GM21390 (cell line): ENCODE measurements at regions not wholly inside any gene's neighbourhood (a gene's known extent, or its start where the extent isn't known, plus 50 kb on each side); places are given as distances from the start of the nearest gene placed in this dataset.

Source experiments
- ATAC-seq: cut with Tn5 transposase; IDR thresholded peaks from one replicate; pipeline ENCODE4 v1.9.1; 2021; ENCODE audit not compliant: unreplicated experiment

DNA sequence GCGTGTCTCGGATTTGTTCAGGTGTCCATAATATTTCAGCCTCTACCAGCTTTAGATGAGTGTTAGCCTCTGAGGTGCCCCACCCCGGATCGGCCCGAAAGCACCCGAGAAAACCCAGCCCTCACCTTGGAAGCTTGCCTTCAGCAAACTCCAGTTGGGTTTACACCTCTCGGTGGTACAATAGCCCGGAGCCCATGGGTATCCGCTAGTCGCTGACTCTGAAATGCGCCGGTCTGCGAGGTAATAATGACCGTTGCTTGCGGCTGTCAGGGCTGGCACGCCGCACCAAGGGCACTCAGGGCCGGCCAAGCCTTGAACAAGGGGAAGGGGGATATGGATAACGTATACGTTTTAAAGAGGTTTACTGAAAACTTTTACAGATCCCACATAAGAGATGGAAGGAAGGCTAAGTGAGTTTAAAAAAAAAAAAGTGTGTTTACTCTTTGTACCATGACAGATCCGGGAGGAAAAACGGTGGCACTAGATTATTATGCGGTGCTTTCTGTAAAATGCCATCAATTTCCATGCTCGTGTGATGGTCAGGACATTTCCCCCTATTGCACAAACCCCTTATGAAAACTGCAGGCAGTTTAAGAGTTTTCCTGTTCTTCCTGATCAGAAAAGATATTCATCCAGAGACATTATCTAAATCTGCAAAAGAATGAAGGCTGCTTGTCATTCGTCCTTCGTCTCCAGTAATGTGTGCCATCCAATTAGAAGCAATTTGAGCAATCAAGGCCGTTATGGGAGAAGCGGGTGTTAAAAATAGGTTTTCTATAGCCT is 124.2 kb downstream of the TMEM161B start:
- ATAC-seq: no peak

DNA sequence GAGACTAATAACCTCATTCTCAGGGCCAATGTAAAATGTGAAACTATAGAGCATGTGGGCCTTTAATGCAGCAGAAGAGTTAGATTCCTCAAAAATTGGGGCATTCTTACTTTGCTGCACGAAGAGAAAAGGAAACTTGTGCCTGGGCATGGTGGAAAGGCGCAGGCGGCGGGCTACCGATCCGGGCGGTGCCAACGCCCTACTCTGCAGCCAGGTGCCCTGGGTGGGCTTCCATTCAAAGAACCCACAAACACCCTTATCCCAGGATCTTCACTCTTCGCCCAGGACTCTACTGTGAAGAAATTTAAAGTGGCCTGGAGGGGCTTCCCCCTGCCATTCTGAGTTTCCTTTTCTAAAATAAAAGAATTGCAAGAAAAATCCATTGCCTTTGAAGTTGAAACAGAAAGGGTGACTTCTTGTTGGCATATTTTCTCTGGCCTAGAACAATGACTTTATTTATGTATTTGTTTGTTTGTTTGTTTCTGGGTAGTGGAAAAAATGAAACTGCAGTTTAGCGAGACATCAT is 124.9 kb downstream of the TMEM161B start:
- ATAC-seq: no peak

DNA sequence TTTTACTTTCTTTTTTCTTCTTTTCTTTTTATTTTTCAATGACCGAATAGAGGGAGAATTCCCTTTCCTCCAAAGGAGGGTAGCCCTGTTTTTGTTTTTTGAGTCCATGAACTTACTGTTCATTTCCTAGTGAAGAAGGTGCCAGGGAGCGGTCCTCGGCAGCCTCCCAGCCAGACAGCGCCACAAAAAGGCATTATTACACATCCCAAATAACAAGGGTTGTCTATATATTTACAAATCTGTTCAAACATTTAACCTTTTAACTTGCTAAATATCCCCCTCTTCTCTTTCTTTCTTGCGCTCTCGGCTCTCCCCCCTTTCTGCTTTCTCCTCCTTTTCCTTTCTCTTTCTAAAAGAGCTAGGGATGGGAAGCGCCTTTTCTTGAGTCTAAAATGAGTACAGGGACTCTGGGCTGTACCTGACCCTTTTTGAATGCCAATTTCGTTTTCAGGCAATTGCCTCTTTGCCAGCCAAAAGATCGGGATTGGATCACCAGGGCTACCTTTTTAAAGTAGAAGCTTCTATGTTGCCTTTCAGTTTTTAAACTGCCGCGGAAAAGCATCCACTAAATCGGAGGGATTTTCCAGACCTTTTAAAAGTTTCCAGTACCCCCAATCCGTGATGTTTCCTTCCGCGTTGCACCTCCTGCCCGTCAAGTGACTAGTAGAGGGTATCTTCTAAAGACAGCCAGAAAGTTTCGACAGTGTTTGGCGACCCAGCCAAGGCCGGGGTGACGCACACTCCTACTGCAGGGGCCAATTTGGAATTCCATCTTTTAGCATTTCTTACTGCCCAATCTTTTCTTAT is 125.6 kb downstream of the TMEM161B start:
- no peak for ATAC-seq

DNA sequence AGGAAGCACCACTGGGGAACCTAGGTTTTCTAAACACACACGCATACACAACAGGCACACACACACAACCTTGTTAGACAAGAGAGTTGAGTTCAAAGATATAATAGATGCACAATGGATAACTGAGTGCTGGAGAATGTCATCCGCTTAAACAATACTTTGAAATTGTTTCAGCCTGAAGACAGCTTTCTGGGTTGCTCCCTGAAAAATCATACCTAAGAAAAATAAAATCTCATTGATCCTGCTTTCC is 126.1 kb downstream of the TMEM161B start:
- ATAC-seq: no peak

DNA sequence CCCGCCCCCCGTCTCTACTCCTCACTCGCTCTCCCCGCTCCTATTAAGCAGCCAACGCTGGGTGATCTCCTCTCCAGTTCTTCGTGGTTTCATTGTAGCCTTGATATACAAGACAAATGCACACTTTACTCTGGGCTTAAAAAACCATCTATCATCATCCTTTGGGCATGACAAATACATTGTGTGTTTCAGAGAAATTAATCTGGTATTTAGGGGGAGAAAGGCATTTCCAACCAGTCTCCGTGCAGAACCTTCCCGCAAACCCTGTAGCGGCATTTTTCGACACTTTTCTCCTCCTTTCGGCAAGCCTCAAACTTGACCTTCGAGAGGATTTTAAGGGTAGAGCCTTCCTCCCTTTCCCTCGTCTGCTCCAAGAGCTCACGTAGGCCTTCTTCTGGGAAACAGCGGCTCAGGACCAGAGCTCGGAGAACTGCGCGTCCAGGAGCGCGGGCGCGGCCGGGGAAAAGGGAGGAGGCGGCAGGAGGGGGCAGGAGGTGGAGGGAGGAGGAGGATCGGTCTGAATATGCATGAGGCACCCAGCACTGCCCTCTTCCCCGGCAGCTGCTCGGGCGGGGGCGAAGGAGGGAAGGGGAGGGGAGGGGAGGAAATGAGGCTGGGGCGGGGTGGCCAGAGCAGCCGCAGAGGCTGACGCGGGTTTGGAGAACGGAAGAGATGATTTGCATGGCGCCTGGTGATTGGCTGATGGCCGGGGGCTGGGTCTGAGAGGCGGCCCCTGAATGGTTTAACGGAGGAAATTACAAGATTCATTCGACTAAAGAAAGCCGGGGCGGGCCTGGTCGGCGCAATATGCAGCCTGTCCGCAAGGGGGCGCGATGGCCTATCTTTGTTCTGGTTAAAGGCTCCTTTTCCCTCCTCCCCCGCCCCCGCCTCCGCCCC is 127.5 kb downstream of the TMEM161B start:
- peak; percentile 95 for ATAC-seq

DNA sequence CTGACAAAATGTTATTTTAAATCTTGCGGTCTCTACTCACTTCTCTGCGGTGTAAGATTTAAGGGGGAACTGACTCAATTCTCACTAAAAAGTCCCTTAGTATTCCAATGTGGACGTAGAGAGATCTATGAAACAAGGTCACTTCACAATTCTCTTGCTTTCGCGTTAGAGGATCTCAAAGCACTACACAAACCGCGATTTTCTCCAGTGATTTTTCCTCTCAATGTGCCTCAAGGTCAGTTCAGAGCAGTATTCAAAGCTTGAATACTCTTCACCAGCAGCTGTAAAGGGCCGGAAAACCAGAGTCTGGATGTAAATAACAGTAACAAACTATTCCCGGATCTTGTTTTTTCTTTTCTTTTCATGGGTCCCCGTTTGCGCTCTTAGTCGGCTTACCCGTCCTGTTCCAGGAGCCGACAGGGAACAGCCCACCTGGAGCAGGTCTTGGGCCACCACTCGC is 128.2 kb downstream of the TMEM161B start:
- ATAC-seq: no peak

DNA sequence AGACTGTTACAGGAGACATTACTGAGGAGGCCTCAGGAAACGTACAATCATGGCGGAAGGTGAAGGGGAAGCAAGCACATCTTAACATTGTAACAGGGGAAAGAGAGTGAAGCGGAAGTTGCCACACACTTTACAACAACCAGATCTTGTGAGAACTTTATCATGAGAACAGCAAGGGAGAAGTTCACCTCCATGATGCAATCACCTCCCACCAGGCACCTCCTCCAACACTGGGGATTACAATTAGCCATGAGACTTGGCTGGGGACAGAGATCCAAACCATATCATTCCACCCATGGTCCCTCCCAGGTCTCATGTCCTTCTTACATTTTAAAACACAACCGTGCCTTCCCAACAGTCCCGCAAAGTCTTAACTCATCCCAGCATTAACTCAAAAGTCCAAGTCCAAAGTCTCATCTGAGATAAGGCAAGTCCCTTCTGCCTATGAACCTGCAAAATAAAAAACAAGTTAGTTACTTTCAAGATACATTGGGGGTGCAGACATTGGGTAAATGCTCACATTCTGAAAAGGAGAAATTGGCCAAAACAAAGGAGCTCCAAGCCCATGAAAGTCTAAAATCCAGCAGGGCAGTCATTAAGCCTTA is 138.3 kb downstream of the TMEM161B start:
- no peak for ATAC-seq

DNA sequence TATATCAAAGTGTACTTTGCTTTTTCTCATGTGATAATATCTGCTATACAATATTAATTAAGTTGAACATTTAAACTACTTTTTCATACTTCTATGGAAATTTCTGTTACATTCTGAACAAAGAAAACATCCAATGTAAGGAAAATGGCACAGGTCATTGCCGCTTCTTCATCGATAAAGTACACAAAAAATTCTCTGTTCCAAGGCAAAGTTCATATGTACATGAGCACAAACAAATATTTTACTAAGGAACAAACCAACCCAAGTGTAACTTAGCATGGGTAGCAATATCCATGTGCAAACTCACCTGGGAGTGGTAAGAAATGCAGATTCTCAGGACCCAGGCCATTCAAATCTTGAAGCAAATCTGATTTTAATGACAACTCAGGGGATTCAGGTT is 139.8 kb downstream of the TMEM161B start:
- ATAC-seq: no peak

DNA sequence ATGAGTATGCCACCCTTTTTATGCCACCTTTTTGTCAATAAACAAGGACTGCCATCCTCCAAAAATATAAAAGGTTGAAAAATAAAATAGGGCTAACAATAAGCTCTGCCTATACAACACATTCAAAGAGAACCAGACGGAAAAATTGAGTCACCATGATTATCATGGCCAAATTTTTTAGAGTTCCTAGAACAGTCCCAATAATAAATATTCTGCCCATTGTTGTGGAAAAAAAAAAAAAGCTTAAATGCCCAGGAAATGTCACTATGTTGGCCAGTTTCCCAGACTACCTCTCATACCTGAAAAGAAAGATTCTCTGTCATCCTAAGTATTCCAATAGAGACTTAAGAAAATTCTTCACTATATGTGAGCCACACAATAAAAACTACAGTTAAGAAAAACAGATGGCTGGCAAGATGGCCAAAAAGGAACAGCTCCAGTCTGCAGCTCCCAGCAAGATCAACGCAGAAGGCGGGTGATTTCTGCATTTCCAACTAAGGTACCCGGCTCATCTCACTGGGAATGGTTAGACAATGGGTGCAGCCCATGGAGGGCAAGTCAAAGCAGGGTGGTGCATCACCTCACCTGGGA is 149.0 kb downstream of the TMEM161B start:
- ATAC-seq: no peak

DNA sequence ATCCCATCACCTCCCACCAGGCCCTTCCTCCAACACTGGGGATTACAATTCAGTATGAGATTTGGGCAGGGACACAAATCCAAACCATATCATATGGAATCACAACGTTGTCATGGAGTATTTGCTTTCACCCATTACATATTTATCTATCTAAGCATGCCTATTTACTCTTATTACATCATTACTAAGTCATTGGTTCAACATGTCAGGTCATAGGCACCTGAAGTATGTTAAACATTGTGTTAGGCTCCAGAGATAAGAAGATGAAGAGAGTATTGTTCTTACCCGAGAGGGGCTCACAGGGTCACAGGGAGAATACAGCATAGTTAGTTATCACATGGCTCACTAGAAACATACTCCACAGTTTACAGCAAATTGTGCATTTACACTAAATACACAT is 150.5 kb downstream of the TMEM161B start:
- no peak for ATAC-seq

DNA sequence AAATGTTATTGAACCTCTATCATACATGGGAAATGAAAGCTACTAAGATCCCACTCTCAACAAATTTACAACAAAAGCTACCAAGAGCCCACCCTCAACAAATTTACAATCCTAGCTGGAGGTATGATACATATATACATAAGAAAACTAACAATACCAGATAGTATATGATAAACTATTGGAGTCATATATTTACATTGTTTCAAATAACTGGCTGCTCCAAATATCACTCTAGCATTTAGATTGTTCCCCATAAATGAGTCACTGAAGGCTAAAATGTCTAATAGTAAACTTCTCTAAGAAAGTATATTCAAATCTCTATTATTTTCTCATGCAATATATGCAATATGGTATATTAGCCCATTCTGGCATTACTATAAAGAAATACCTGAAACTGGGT is 151.1 kb downstream of the TMEM161B start:
- ATAC-seq: no peak

DNA sequence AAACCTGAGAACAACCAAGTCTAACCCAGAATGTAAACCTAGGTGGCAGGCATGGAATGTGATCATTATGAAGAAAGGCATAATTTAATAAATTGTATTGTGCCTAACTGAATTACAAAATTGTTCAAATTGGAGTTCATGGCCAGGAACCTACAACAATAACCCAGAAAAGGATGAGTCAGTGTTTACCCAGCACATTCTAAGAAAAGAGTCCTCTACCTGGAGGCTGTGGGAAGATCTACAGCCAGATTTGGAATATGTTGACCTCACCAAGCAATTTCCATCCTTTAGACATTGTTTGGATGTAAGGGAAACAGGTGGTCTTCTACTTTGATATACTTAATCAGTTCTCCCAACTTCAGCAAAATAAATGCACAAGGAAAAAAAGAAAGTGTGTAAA is 152.2 kb downstream of the TMEM161B start:
- ATAC-seq: no peak

DNA sequence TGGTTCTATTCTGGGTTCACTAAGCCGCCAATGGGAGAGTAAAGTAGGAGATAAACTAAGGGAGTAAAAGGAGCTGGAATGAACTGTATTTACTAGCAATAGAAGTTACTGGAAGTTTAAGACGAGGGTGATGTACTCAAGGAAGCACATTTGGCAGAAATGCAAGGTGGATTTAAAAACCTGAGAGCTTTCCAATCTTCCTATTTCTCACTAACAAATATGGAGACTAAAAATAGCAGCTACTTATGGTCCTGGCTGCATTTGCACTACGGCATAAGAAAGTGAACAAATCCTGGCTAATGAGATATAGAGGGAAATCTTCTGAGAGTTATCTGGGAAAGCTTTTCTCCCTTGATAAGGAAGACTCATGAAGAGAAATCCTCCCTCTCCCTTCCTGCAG is 153.4 kb downstream of the TMEM161B start:
- no peak for ATAC-seq

DNA sequence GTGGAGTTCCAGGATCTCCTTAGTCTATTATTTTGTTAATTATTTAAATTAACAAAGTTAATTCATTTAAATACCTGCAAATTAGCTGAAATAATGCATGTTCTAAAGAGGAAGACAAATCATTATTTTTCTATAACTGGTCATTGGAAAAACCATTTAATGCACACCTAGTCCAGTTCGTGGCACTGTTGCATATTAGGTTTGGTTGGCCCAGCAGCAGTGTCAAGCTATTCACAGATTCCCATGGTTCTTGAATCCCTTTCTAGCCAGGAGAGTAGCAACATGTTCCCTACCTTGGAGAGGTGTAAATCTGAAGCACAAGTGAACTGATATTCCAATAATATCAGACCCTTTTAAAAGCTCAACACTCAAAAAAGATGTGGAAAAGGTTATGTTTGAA is 155.2 kb downstream of the TMEM161B start:
- ATAC-seq: no peak

DNA sequence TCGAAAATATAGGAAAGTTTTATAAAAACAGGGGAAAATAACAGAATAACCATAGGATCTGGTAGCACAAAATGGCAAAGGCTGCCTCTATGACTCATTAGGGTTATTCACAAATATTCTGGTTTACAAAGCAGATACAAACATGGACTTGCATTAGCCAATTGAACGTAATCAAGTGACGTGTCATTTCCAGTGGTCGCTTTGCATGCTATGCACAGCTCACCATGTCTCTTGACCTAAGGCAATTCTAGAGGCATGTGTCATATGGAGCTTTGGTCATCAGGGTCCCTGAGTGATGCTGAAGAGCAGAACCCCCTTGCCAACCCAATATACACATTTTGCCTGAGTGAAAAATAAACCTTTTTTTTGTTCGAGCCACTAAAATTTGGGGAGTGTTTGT is 158.8 kb downstream of the TMEM161B start:
- ATAC-seq: no peak

DNA sequence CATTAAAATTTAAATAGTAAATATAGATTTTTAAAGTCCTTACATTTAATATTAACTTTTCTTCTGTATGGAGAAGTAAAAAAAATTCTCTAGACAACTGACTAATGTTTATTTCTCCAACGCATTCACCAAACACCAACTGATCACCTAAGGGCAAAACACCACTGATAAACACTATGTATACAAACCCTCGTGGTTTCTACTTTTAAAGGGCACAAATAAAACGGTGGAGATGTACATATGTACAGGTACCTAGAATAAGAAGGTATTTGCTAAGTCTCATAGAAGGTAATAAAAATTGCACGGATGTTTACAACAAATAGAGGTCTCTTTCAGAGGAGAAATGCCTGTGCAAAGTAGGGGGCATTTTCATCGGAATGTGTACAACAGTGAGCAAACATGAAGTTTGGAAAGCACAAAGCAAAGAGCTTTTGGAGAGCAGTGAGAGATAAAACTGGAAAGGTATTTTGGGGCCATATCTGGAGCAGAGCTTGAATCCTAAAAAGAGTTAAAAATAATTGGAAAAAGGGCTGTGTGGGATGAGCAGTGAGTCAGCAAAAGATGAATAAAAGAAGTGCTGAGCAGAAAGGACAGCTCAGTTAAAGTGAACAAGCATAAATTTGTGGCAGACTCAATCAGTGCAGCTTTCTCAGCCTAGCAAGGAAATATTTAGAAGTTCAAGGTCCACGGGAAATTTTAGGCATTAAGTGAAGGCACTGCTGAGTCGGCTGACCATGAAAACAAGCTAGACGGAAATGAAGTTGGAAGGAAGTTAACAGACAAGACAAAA is 160.0 kb downstream of the TMEM161B start:
- ATAC-seq: no peak

DNA sequence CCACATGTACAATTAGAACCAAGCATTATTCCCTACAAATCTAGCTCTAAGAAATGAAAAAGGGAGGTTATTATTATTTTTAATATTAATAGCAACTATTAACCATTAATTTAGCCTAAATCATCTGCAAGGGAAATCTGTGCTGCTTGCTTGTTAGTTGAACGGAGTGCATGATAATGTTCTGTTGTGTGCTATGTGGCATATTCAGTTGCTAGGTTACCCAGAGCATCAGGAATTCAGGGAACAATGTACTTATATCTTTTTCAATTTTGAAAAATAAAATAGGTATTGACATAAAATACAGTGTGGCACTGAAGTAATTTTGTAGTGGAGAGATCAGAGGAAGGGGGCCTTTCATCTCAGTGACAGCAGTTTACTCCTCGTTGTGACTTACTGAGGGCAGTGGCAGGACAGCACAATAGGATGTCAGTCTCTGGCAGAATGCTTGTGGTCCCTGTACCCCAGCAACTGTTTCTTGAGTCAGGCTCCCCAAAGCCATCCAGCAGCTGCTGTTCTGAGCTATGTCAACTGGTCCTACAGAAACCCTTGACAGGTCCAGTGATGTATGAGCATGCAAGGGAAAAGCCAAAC is 173.6 kb downstream of the TMEM161B start:
- no peak for ATAC-seq

DNA sequence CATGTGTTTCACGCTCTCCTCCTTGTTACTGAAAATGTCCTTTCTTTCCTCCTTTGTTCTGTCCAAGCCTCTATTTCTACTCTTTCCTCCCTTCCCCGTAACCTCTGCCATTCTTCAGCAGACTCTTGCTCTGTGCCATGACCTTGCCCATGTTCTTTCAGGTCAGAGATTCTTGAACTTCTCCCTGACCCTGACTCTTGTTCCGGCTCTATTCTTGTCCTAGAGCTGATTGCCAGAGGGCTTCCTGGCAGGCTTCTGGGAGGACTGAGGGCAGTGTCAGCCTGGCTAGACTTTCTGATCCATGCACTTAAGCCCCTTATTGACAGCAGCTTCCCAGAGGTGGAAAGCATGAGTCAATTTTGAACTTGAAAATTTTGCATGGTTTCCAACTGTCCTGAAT is 174.2 kb downstream of the TMEM161B start:
- no peak for ATAC-seq

DNA sequence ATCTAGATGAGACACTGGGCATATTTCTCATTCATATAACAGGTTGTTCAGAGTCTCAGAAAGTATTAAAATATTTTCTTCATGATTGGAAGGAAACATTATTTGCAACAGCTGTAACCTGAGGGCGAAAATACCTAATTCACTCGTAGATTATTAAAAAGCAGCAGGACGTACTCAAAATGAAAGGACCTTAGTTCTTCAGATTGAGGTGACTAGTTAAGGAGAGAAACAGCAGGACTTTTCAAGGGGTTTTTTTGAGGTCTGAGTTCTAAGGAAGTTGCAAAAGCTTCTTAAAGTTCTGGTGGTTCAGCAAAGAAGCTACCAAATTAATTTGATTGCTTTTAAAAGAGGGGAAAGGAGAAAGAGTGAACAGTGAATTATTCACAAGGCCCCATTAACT is 174.9 kb downstream of the TMEM161B start:
- no peak for ATAC-seq
